ENCODE measurements at regions not wholly inside any gene's neighbourhood (a gene's known extent, or its start where the extent isn't known, plus 50 kb on each side); places are given as distances from the start of the nearest gene placed in this dataset.

- no peak for TF ChIP-seq CTCF (IDR thresholded peaks at IDR 0.05; ENCODE audit: borderline replicate concordance)
- H3K36me3 ChIP-seq = no peaks in the 10 kb centered on the region
- intact Hi-C loops (cut with micrococcal nuclease) = no loop called here
- no peaks in the 10 kb centered on the region for H3K9me3 ChIP-seq (replicated peaks)
- no peak for DNase-seq
- no peak overlapping the region for H3K4me3 ChIP-seq
- no peaks in the 10 kb centered on the region for H3K27me3 ChIP-seq (ENCODE audit: low read depth)
- H3K27ac ChIP-seq (replicated peaks) = no peak overlapping the region
- no peaks in the 10 kb centered on the region for H3K4me1 ChIP-seq
Measured at GRCh38 chr18:66129248-66129647, 378.4 kb downstream of the CDH7 start.

GRCh38 chr18:66126266-66126665 lies 375.5 kb downstream of the CDH7 start:
- Histone ChIP-seq H3K36me3 (no peaks in the 10 kb centered on the region), H3K4me3 (no peak overlapping the region), H3K9me3 (replicated peaks) (no peaks in the 10 kb centered on the region), H3K27ac (replicated peaks) (no peak overlapping the region), H3K27me3 (ENCODE audit: low read depth) (no peaks in the 10 kb centered on the region), H3K4me1 (no peaks in the 10 kb centered on the region)
- TF ChIP-seq CTCF (IDR thresholded peaks at IDR 0.05; ENCODE audit: borderline replicate concordance) = no peak
- no peak for DNase-seq
- intact Hi-C loops (cut with micrococcal nuclease) = no loop called here

- Histone ChIP-seq H3K4me1 (no peaks in the 10 kb centered on the region), H3K27me3 (ENCODE audit: low read depth) (no peaks in the 10 kb centered on the region), H3K27ac (replicated peaks) (no peak overlapping the region), H3K9me3 (replicated peaks) (no peaks in the 10 kb centered on the region), H3K36me3 (no peaks in the 10 kb centered on the region), H3K4me3 (no peak overlapping the region)
- no peak for DNase-seq
- intact Hi-C loops (cut with micrococcal nuclease) = no loop called here
- TF ChIP-seq CTCF (IDR thresholded peaks at IDR 0.05; ENCODE audit: borderline replicate concordance) = peak; percentile 50
Measured at GRCh38 chr18:66124394-66124793, 373.6 kb downstream of the CDH7 start.

DNA sequence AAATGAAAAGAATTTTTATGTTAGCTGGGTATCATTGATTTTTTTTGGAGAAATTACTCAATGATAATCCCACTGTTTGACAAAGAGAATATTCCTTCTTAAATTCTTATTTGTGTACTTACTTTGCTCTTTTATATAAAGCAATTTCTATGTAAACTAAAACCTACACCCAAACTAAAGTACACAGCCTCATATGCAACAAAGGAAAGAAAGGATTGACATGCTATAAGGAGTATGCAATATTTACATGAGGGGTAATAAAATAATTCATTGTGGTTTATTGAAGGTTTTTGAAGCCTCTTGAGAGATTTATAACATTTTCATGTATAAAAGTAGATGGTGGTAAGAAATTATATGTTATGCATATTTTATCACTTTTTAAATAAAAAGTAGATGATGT lies 368.5 kb downstream of the CDH7 start:
- Histone ChIP-seq H3K4me3 (no peak overlapping the region), H3K27me3 (ENCODE audit: low read depth) (no peaks in the 10 kb centered on the region), H3K36me3 (no peaks in the 10 kb centered on the region), H3K27ac (replicated peaks) (no peak overlapping the region), H3K9me3 (replicated peaks) (no peaks in the 10 kb centered on the region), H3K4me1 (no peaks in the 10 kb centered on the region)
- no peak for DNase-seq
- intact Hi-C loops (cut with micrococcal nuclease) = no loop called here
- no peak for TF ChIP-seq CTCF (IDR thresholded peaks at IDR 0.05; ENCODE audit: borderline replicate concordance)

- TF ChIP-seq CTCF (IDR thresholded peaks at IDR 0.05; ENCODE audit: borderline replicate concordance) = no peak
- DNase-seq = no peak
- H3K9me3 ChIP-seq (replicated peaks) = no peaks in the 10 kb centered on the region
- no peak overlapping the region for H3K27ac ChIP-seq (replicated peaks)
- intact Hi-C loops (cut with micrococcal nuclease) = no loop called here
- no peaks in the 10 kb centered on the region for H3K27me3 ChIP-seq (ENCODE audit: low read depth)
- H3K36me3 ChIP-seq = no peaks in the 10 kb centered on the region
- H3K4me1 ChIP-seq = no peaks in the 10 kb centered on the region
- H3K4me3 ChIP-seq = no peak overlapping the region
Measured at GRCh38 chr18:66111018-66111417, 360.2 kb downstream of the CDH7 start.

- no peak for TF ChIP-seq CTCF (IDR thresholded peaks at IDR 0.05; ENCODE audit: borderline replicate concordance)
- H3K36me3 ChIP-seq = no peaks in the 10 kb centered on the region
Measured at GRCh38 chr18:66110607-66111006, 359.8 kb downstream of the CDH7 start.

More at GRCh38 chr18:66110607-66111006, 359.8 kb downstream of the CDH7 start:
- no peaks in the 10 kb centered on the region for H3K9me3 ChIP-seq (replicated peaks)
- no peak overlapping the region for H3K4me3 ChIP-seq
- H3K27ac ChIP-seq (replicated peaks) = no peak overlapping the region
- intact Hi-C loops (cut with micrococcal nuclease) = no loop called here
- no peaks in the 10 kb centered on the region for H3K4me1 ChIP-seq
- no peaks in the 10 kb centered on the region for H3K27me3 ChIP-seq (ENCODE audit: low read depth)
- no peak for DNase-seq
